HL-60 (cell line): ENCODE measurements at regions not wholly inside any gene's neighbourhood (a gene's known extent, or its start where the extent isn't known, plus 50 kb on each side); places are given as distances from the start of the nearest gene placed in this dataset.

Experiments
- GABPA ChIP-seq: IDR thresholded peaks from 2 replicates; pipeline ENCODE4 v1.6.1; 2012; ENCODE audit warnings: low read depth
- POLR2AphosphoS5 ChIP-seq: IDR thresholded peaks from 2 replicates; pipeline ENCODE4 v1.6.1; 2012; ENCODE audit warnings: low read depth
- SPI1 ChIP-seq: IDR thresholded peaks from 2 replicates; pipeline ENCODE4 v1.6.1; 2012; ENCODE audit warnings: low read depth, mild to moderate bottlenecking, borderline replicate concordance
- TF ChIP-seq, protein P1 (sequence below): IDR thresholded peaks from one replicate; pipeline ENCODE4 v1.5.1; 2011; ENCODE audit warnings: low read length, control low read depth, inconsistent platforms; ENCODE audit not compliant: insufficient read depth
- TF ChIP-seq, protein P2 (sequence below): IDR thresholded peaks from 2 replicates; pipeline ENCODE4 v1.6.1; 2012; ENCODE audit warnings: low read depth; ENCODE audit not compliant: insufficient replicate concordance

DNA sequence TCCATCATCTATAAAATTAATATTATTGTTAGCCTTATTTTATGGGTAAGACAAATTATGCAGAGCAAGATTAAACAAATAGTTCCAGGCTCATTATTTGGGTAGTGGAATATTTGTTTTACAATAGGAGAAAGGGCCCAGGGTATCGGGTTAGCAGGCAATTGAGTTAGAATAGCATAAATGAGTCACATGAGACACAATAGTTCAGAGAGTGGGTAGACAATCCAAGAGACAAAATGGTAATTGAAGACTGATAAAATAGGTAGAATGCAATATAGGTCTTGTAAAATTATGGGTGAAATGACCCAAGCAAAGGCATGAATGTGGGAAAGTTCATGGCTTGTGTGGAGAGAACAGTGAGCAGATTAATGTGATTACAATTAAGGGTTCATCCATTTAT lies 790.9 kb upstream of the GCFC2 start:
- TF ChIP-seq, protein P1, sequence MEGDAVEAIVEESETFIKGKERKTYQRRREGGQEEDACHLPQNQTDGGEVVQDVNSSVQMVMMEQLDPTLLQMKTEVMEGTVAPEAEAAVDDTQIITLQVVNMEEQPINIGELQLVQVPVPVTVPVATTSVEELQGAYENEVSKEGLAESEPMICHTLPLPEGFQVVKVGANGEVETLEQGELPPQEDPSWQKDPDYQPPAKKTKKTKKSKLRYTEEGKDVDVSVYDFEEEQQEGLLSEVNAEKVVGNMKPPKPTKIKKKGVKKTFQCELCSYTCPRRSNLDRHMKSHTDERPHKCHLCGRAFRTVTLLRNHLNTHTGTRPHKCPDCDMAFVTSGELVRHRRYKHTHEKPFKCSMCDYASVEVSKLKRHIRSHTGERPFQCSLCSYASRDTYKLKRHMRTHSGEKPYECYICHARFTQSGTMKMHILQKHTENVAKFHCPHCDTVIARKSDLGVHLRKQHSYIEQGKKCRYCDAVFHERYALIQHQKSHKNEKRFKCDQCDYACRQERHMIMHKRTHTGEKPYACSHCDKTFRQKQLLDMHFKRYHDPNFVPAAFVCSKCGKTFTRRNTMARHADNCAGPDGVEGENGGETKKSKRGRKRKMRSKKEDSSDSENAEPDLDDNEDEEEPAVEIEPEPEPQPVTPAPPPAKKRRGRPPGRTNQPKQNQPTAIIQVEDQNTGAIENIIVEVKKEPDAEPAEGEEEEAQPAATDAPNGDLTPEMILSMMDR, result no peak
- TF ChIP-seq, protein P2, sequence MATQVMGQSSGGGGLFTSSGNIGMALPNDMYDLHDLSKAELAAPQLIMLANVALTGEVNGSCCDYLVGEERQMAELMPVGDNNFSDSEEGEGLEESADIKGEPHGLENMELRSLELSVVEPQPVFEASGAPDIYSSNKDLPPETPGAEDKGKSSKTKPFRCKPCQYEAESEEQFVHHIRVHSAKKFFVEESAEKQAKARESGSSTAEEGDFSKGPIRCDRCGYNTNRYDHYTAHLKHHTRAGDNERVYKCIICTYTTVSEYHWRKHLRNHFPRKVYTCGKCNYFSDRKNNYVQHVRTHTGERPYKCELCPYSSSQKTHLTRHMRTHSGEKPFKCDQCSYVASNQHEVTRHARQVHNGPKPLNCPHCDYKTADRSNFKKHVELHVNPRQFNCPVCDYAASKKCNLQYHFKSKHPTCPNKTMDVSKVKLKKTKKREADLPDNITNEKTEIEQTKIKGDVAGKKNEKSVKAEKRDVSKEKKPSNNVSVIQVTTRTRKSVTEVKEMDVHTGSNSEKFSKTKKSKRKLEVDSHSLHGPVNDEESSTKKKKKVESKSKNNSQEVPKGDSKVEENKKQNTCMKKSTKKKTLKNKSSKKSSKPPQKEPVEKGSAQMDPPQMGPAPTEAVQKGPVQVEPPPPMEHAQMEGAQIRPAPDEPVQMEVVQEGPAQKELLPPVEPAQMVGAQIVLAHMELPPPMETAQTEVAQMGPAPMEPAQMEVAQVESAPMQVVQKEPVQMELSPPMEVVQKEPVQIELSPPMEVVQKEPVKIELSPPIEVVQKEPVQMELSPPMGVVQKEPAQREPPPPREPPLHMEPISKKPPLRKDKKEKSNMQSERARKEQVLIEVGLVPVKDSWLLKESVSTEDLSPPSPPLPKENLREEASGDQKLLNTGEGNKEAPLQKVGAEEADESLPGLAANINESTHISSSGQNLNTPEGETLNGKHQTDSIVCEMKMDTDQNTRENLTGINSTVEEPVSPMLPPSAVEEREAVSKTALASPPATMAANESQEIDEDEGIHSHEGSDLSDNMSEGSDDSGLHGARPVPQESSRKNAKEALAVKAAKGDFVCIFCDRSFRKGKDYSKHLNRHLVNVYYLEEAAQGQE, result no peak
- TF ChIP-seq POLR2AphosphoS5, result no peak
- TF ChIP-seq GABPA, result no peak
- no peak for TF ChIP-seq SPI1
